ENCODE measurements at regions not wholly inside any gene's neighbourhood (a gene's known extent, or its start where the extent isn't known, plus 50 kb on each side); places are given as distances from the start of the nearest gene placed in this dataset.
A peak's percentile ranks its signal among the peaks of the same experiment; 100 is the strongest.

DNA sequence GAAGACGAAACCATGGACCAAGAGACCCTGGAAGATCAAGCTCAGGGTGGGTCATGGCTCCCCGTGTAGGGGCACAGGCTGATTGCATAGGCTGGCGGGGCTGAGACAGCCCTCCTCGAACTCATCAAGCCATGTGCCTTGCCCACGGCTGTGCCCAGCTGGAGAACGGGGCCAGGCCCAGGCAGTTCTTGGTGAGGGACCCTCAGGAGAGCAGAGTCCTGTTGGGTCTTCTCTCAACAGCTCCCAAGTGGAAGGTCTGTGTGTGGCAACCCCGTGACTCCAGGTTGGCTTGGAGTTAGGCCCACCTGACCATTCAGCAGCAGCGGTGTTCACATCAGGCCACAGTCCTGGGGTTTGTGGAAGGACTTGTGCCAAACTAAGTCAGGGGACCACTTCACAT, 276.5 kb downstream of the QKI start:
- DNase-seq (ENCODE audit: low read depth), result no peak

DNA sequence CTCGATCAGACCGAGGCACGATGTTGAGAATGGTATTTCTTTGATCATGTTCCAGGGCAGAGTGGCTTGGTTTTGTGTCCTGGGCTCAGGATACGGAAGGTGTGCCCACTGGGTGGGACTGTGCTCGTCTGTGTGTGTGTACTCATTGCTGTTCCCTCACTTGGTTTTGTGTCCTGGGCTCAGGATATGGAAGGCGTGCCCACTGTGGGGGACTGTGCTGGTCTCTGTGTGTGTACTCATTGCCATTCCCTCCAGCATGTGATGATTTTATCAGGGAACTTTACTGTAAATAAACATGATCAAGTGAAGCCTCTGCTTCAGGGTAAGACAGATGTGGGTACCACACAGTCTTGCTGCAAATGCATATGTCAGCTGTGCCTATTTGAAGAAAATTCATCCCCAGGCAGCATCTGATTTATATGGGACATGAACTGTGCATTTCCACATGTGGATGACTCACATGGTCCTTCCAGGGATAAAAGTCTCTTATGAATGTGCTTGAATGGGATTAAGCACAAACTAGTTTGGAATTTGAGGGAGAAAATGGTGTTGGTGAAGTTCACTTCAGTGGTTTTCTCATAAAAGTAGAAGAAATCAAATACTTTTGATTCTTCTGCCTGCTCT, 274.3 kb downstream of the QKI start:
- no peak for DNase-seq (ENCODE audit: low read depth)

DNA sequence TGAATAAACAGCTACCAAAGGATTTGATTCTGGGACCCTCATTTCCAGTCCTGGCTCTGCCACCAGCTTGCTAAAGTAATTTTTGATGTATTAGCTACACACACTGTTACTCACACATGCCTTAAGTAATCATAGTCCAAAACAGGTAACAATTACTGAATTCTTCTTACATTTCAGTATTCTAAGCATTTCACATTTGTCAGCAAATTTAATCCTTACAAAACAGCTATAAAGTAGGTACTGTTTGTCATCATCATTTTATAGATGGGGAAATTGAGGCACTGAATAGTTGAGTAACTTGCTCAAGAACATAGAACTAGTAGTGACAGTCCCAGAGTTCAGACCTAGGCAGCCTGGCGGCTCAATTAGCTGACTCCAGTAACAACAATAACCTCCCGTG, 272.6 kb downstream of the QKI start:
- no peak for DNase-seq (ENCODE audit: low read depth)

DNA sequence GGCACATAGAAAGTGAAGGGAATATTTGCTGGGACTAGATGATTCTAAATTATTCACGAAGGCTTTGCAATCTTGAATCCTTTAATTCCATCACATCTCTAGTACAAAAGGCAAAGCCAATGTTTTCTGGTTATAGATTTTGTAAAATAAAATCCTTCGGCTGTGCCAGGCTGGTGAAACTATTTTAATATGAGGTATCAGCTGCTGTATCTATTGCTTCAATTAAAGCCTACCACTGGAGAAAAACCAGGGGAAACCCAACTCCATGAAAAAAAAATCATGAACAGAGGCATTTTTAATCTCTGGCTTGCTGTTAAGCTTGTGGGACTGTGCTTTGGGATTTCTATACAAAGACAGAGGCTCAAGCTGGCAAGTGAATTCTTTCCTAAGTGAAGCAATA, 271.8 kb downstream of the QKI start:
- DNase-seq (ENCODE audit: low read depth), result no peak

DNA sequence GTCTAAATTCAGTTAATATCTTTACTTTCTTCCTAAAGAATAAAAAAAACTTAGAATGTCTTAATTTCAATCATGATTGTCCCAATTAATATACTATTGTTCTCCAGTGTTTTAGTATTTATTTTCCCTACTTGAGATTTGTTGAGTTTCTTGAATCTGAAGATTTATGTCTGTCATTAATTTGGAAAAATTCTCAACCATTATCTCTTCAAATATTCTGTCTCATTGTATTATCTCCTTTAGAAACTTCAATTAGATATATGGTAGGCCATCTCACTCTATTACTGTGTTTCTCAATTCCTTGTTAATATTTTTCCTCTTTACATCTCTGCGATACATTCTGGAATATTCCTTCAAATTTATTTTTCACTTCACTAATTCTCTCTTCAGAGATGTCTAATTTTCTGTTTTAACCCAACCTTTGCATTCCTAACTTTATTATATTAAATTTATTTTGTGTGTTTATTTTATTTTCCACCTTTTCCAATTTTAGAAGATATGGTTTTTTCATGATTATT, 268.6 kb downstream of the QKI start:
- no peak for DNase-seq (ENCODE audit: low read depth)

DNA sequence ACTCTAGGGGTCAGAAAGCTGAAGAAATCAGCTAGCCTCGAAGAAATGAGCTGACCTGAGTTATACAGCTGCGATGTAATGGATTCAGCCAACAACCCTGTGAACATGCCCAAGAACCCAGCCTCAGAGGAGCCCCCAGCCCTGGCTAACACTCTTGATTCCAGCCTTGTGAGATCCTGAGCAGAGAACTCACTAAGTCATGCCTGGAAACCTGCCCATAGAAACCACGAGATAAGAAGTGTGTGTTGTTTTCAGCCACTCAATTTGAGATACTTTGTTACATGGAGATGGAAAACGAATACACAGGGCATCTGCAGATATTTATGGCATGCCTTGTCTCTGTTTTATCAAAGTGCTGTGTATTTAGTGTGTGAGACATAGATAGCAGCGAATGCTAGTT, 265.2 kb downstream of the QKI start:
- DNase-seq (ENCODE audit: low read depth), result peak; percentile 9

DNA sequence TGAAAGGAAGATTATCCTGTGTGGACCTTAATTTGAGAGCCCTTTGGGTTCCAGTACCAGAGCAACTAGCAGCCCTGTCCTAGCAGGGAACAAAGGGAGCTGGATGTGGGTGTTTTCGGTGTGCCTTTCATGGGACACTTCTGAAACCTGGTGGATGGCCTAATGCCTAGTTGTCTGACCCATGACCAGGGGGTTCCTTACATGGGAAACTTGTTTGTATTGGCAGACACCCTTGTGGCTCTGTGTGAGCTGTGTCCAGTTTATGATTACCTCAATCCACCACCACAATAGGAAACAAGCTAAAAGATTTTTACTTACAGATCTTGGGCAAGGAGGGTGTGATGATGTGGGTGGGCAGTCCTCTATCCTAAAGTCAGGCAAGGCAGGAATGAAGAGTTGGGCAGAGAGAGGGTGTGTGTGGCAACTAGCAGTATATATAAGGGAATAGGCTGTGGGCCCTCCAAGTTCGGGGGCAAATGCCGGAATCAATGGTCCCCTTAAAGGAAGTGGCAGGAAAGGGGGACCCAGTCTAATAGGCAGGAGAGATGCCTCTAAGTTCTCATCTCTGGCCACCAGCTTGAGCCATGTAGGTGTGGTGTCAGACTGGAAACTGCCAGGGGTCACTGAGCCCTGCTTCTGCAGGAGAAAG, 264.6 kb downstream of the QKI start:
- DNase-seq (ENCODE audit: low read depth), result no peak

DNA sequence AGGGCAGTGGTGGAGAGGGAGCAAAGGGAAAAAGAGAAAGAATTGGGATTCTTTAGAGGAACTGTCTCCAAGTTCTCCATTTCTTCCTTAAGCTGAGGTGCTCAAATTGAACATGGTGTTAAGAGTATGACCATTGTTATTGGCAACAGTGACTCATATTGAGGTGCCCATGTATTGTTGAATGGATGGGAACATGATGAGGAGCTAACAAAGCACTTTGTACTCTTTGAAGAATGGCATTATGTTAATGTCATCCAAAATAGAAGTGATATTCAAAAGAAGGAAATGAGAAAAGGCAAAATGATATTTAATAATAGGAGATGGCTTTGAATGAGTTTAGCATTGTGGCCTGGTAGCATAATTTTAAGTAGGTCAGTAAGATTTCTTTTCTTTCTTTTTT, 261.1 kb downstream of the QKI start:
- DNase-seq (ENCODE audit: low read depth), result no peak

DNA sequence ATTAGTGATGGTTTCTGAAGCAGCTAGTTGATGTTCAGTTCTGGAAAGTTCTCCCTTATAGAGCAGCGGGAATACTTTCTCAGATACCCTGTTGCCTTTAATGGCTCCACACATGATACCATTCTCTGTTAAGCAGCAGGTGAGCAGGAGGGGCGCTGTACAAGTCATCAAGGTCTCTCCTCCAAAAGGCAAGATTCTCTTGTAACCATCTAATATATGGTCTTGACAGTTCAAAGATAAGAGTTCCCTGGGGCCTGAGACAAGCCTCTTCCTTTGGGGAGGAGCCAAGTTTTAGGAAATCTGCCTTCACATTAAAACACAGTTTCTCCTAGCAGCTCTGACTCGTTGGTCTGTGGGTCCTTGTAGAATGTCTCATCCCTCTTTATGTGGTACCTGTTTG, 258.2 kb downstream of the QKI start:
- DNase-seq (ENCODE audit: low read depth), result no peak

DNA sequence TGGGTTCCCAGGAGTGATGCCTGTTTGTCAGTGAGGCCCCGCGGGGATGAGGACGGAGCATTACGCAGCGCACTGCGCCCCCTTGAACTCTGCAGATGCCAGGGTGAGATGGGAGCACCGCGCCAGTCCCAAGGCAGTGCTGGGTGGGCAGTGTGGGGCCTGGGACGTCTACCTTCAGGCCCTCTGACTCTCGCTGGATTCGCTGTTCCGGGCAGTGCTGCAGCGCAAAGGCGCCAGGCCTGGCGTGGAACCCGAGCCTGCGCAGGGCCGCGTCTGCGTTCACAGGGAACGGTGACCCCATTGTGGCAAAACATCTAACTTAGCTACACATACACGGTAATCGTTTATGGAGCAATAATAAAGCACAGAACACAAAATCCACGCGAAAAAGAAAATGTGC, 257.3 kb downstream of the QKI start:
- no peak for DNase-seq (ENCODE audit: low read depth)

DNA sequence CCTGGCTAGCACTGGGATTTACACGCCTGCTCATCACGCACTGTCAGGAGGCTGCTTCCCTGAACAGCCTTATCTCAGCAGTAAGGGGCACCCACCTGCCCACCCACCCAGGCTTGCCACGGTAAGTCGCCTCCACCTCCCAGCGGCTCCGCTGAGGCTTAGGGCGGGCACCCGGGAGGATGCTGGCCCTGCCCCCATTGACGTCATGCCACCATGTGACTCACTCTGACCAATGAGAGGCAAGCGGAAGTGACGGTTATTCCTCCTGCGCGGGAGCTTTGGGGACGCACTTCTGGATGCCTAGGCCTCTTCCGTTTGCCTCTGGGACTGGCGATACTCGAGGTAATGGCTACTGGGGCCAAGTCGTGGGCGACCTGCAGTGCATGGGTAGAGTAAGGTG, 256.8 kb downstream of the QKI start:
- DNase-seq (ENCODE audit: low read depth), result no peak

DNA sequence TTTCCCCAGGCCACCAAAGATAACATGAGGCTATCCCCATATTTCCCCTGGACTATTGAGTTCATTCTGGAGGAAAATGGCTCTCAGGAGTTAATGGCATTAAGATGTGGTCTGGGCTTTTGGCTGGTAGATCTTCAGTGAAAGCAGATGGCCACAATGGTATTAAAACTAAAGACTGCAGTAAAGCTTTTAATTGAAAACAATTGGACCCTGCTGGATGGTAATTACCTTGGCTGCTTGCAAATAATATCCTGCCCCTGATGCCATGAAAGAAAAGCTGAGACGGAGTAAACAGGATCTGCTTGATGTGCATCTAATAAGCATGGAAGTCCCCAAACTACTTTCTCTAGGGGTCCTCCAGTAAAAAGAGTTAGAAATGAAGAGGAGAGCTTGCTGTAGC, 255.8 kb downstream of the QKI start:
- no peak for DNase-seq (ENCODE audit: low read depth)

DNA sequence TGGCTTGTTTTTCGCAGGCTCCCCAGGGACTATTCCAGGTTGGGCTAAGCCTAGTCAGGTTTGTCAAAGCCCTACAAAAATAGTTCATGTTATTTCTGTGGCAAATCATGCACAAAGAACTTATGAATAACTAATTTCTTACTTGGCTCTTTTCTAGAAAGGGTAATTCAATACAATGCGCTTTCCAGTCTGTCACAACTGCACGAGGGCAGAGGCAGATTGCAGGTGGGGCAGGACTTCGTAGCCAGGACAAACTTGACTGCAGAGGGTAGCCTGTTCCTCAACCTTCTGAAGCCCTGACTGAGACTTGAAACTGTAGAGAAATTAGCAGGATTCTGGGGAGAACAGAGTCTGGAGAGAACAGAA, 253.5 kb downstream of the QKI start:
- DNase-seq (ENCODE audit: low read depth), result no peak

DNA sequence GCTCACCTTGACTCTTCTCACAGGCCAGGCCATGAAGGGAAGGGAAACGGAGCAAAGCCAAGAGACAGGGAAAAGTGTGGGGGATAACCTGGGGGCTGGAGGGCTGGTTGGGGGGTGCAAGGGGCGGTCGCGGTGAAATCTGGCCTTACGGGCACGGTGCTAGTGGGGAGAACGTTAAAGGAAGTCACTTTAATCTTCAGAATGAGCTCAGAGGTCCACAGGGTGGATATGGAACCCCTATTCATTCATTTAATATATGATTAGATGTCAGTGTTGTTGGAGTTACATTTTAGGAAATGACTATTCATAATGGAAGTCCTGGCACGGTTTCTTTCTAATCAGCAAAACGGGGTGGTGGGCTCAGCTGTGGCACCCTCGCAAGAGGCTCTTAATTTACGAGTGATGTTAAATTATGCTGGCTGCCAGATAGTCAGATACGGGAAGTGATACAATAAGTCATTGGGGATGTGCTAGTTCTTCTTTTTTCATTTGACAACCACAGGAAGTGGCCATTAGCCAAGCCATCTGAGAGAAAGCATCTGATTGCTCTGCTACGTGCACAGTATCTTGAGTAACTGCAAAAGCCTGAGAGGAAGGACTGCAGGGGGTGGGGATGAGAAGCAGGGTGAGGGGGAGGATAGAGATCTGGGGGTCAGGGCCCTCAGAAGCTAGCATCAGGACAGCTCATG, 253.0 kb downstream of the QKI start:
- no peak for DNase-seq (ENCODE audit: low read depth)

DNA sequence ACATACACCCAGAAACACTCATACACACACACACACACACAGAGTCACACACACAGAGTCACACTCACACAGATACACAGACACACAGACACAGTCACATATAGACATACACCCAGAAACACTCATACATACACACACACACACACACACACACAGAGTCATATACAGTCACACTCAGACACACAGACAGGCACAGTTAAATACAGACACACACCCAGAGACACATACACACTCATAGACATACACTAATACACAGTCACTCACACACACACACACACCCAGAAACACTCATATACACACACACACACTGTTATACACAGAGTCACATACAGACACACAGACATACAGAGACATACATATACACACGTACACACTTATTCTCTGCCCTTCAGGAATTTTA, 250.9 kb downstream of the QKI start:
- DNase-seq (ENCODE audit: low read depth), result no peak

DNA sequence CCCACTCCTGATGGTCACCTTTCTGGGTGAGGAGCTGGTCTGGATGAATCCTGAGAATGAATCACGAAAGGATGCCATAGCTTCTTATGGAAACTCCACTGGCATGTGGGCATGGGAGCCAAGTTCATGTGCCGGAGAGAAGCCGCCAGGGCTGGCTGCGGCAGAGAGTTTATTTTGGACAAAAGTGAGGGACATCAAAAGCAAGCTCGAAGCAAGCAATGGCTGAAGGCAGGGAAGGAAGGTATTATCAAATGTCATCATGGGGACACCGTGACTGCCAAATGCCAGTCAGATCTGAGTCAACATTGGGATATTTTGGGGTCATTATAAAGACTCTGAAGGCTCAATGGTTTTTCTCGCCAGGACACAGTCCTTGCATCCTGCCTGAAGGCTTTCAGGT, 249.1 kb downstream of the QKI start:
- DNase-seq (ENCODE audit: low read depth), result no peak

DNA sequence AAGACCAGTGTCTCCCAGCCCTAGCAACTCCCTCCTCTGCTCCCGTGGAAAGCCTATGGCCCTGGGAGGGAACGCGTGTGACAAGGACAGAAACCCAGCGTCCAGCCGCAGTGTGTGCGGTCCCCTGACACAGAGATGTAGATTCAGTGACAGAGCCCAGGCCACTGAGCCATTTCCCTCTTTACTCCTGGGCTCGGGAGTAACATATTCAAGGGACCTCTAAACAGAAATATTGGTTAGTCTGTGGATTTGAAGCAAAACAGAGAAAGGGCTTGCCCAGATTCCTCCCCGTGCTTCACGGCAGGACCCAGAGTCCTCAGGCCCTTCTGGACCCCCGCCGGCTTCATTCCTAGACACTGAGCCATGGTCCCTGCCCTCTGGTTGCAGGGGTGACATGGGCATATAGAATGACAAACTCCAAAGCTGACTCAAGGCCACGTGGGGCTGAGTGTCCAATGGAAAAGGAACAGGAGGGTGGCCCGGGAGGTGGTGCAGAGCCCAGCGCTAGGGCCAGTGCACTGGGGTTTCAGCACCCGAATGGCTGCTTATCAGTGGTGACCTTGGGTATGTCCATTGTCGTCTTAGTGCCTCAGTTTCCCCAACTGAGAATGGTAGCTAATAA, 248.2 kb downstream of the QKI start:
- no peak for DNase-seq (ENCODE audit: low read depth)

DNA sequence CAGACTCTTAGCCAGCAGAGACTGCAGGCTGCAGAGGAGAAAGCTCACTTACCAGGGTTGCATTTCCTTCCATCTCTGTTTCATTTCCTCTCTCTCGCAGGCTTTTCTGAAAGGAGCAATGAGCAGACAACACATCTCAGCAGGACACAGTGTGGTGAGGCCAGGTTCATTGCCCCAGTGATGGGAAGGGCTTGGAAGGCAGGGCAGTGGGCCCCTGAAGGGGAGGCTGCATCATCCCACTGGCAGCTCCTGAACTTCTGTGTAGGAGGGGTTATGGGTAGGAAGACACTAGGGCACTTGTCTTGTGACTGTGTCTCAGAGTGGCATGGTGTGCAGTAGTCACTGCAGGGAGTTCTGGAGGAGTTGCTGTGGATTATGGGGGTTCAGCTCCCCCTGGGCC, 246.8 kb downstream of the QKI start:
- no peak for DNase-seq (ENCODE audit: low read depth)

DNA sequence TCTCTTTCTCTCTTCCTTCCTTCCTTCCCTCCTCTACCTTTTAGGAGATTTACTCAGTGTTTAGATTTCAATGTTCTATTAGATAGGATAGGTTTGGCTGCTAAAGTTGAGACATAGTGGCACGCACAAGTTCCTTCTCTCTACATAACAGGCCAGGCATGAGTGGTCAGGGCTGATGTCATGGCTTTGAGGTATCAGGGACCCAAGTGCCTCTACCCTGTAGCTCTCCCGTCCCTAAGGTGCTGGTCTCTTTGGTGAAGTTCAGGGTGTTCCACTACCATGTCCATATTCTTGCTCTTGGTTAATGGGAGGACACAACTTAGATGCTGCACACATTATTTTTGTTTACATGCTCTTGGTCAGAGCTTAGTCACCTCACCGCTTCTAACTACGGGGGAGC, 245.3 kb downstream of the QKI start:
- no peak for DNase-seq (ENCODE audit: low read depth)

DNA sequence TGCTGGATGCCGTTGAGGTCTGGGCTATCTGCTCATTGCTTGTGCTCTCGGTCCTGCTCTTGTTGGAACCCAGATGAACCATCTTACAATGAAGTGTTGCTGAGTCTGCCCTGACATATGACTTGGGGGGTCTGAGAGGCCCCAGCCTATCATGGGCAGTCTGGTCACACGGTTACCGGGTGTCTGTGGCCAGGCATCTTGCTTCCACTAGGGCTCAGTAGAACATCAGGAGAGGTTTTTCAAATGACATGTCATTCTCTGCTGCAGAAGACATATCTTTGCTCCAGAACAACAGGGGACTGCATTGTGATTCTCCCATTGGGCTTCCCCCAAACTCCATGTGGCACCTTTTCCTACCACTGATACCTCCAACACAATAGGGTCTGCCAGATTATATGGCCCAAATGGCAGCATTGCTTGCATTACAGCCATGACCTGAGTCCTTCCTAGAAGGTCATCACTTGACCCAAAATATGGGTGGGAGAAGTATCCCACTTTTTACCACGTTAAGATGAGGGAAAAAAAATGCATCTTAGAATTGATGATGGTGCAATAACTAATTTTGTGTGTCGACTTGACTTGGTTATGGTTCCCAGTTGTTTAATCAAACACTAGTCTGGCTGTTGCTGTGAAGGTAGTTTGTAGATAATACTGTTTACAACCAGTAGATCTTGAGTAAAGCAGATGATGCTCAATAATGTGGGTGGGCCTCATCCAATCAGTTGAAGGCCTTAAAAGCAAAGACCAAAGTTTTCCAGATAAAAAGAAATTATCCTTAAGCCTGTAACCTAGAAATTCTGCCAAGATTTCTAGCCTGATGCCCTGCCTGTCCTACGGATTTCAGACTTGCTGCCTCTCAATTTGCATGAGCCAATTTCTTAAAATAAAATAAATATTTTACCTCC, 241.0 kb downstream of the QKI start:
- no peak for DNase-seq (ENCODE audit: low read depth)

DNA sequence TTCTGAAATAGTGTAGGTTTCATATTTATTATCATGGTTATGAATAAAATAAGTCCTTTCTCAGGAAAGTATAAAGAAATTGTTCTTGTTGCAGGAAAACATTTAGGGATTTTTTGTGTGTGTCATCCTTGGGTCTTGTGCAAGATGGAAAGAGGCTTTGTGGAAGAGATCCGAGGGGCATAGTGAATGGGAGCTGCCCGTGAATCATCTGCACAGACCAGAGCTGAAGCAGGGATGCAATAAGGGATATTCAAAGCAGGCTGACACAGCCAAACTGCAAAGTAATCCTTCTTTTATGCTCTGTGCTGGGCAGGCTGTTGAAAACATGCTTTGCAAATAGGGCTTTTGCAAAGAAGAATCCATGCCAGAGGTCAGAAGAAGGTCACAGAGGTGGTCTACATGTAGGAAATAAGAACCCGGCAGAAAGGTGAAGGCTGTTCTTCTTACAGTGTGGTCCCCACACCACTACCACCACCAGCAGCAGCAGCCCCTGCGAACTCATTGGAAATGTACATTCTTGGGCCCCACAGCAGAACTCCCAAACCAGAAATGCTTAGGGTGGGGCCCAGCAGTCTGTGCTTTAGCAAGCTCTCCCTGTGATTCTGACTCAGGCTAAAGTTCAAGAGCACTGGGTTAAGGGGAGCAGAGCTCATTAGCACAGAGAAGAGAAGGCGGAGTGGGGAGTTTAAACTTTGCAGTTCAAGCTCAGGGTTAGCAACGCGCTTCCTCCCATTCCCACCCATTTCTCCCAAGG, 237.6 kb downstream of the QKI start:
- DNase-seq (ENCODE audit: low read depth), result no peak
